Hematopoietic multipotent progenitor cell treated with erythropoietin and hydrocortisone succinate and interleukin-3 and kit ligand, for 6 days (in vitro differentiated cells): ENCODE measurements at regions not wholly inside any gene's neighbourhood (a gene's known extent, or its start where the extent isn't known, plus 50 kb on each side); places are given as distances from the start of the nearest gene placed in this dataset.
A peak's percentile ranks its signal among the peaks of the same experiment; 100 is the strongest.

ENCODE experiments used
- DNase-seq: peaks from one replicate; pipeline ENCODE4 v3.0.0-alpha.2; 2015

DNA sequence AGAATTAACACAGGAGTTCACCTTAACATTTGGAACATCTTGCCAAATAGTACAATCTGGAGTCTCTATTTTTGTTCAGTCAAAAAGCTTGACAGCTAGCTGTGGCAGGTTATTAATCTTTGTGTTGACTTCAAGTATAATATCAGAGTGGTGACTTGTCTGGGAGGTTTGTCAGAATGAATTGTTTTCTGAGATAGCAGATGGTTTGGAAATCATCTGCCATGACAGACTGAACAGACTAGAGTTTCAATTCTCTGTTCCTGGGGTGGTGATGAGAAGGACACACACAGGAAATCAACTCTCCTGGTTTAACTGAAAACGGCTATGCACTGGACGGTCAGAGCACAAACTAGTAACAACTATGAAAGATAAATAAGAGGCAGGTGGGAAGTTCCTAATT is 203.3 kb upstream of the EMCN start:
- no peak for DNase-seq

DNA sequence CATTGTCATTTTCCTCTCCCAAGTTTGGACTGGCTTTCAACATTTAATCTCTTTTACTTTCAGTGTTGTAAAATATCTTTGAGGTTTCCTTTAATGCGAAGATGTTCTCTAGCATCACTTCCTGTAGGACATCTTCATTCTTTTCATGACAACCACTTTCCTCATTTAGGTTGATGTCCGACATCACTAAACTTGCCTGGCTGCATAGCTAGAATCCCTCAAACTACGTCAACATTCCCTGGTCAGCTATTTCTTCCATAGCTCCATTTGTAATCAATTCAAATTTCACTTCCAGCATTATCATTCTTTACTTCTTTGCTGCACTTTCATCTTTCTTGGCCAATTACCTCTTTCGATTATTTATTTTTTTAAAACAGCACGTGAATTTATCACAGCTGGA is 198.6 kb upstream of the EMCN start:
- DNase-seq = no peak

DNA sequence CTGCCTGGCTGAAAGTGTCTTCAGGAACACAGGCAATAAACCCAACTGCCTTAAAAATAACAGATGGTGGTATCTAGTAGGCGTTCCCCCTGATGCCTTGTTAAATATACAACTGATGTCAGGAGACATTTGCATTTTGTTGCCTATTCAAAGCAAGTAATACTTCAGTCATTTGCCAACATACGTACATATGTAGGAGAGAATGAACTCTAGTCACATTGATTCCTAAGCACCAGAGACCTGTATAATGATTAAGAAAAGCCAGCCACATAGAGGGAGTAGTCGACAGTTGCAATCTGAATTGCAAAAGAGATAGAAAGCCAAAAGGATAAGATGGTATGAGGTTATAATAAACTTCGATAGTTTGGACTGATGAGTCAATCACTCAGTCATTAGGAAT is 191.0 kb upstream of the EMCN start:
- DNase-seq = no peak

DNA sequence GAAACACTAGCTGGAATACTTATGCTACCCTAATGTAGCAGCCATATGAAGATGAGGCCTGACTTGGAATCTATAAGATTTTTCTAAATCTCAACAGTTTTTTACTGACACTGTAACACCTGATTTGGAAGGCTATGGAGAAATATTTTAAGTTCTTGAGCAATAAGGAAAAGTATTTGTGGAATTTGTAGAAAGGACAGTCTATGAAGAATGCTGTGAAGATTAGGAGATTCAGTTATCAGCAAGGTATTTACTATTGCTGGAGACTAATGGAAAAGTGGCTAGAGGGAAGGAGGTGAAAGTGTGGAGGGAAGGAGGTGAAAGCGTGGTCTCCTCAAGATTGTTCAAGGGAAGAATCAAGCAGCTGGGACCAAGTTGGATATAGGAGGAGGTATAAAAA is 190.0 kb upstream of the EMCN start:
- DNase-seq = no peak

DNA sequence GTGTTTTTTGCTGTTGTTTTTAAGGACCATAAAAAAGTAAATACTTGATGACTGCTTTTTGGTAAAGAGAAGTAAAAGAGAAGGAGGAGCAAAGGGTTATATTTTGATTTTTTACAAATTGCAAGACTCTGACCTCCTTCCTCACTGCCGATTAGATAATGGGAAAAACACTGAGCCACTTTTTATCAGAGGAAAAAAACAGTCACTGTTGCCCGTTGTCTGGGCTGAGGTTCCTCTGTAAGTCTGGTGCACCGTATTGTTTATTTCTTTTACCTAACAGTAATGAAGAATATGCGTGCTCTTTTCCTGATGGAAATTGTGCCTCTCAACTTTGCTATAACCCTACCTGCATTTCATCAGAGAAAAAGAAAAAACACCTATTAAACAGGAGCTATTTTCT is 178.7 kb upstream of the EMCN start:
- no peak for DNase-seq

DNA sequence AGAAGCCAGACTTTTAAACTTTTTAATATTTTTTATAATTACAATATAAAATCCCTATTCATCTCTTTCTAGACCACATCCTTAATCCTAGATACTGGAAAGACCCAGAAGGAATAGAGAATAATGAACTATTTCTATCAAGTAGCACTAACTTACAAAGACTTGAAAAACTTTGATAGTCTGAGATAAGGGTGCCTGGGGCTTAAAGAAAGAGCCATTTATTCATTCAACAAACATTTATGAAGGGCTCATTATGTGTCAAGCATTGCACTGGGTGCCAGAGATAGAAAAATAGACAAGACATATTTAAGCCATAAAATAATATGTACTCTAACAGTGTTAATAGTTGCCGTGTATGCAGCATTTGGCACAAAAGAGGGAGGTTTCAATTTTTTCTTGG is 178.0 kb upstream of the EMCN start:
- no peak for DNase-seq

DNA sequence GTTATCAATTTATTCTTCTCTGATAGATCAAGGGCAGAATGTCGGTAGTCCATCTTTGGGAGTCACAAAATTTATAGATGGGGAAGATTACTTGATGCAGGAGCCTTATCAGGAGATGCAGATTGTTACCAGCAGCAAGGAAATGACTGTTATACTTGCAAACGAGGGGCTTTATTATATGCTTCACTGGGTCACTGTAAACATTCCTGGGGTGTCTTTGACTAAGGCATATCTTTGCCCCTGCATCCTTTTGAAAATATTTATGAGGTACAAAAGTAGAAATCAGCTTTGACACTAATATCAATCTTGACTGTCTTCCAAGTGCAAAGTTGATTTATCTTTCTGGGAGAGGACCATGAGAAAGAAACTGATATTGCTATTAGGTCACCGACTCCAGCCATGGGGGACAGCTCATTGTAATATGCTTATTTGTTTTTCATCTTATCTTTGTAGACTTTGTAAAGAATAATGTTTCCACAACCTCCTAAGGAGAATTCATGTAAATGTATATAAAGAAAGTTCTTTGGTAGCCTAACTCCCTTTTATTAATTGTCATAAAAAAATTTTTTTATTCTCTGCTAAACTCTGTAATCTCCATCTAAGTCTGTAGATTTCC is 177.3 kb upstream of the EMCN start:
- DNase-seq = no peak

DNA sequence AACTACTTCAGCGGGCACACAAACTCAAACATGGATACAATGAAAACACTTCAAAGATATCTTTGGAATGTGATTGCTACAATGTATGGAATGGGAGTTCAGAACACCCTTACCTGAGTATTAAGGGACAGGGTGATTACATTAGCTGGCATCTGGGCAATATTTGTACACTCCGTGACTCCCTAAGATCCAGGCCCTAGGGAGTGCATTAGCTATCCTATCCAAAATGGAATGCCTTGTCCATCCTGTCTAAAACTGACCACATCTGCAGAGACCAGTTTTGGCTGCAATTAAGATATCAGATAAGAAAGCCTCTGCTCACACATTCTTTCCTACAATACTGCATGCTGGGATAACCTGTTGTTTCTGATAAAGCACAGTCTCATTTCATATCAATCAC is 176.6 kb upstream of the EMCN start:
- DNase-seq = no peak

DNA sequence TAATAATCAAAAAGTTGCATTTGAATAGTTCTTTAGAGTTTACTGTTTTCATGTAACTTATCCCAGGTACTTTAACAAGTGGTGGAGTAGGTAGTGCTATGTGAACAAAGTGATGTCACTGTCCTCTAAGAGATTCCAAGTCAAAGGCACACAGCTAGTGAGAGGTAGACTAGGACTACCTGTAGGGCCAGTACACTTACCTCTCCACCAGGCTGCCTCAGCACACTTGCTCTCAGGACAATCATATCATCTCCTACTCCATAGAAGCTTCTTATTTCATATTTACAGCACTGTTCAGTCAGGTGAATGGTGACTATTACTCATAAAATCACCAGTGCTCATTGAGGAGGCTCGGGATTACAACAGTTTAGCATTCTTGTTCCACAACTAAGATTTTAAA is 173.0 kb upstream of the EMCN start:
- no peak for DNase-seq

DNA sequence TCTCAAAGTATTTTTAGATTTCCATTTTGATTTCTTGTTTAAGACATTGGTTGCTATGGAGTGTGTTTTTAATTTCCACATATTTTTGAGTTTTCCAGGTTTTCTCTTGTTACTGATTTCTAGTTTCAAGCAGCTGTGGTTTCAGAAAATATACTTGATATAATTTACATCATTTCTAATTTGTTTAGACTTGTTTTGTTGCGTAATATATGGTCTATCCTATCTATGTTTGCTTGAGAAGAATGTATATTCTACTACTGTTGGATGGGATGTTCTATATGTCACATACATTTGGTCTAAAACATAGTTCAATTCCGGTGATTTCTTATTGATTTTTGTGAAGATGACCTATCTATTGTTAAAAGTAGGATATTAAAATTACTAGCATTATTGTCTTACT is 170.5 kb upstream of the EMCN start:
- DNase-seq = no peak

DNA sequence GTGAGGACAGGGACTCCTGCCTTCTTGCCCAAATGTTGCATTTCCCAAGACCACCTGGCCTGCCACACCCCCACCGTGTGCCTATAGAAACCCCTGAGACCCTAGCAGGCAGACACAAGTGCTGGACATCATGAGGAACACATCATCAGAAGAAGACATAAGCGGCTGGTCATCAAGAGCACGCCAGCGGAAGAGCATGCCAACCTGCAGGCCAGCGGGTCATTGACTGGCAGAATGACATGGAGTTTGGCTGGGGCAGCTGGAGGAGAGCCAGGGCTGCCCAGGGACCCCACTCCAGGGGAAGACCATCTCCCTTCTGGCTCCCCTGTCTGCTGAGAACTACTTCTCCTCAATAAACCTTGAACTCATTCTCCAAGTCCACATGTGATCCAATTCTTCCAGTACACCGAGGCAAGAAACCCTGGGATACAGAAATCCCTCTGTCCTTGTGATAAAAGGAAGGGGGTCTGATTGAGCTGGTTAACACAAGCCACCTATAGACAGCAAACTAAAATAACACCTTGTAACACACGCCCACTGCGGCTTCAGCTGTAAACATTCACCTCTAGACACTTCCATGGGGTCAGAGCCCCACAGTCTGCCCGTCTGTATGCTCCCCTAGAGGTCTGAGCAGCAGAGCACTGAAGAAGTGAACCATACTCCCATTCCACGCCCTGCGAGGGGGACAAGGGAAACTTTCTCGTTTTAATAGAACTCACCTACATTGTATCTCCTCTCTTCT is 164.8 kb upstream of the EMCN start:
- no peak for DNase-seq

DNA sequence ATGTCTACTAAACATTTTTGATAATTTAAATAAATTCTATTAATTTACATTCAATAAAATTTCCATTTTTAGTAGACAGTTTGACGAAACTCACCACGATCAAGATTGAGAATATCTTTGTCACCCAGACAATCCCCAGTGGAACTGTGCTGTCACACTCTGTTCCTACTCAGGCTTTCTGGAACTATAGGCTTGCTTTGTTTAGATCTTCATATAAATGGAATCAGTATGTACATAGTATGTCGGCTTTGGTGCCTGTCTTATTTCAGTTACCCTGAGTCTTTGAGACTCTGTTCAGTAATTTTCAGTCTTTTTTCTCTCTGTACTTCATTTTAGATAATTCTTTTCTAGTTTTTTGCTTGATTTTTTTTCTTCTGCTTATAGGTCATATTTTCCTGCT is 163.5 kb upstream of the EMCN start:
- DNase-seq = peak; percentile 3

DNA sequence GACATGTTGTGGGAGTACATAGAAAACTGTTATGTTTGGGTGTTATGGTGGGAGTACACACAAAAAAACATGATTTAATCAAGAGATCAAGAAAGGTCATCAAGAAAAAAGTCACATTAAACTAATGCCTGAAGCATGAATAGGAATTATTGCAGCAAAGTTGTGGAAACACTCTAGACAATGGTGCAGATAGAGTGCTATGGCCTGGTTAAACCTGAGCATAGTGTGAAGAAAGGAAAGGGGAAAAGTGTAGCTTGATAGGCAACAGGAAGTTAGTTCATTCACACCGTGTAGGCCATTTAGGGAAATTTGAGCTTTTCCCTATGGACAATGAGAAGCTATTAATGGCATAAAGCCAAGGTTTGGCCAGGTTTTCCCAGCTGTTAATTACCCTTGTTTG is 162.1 kb upstream of the EMCN start:
- DNase-seq = no peak

DNA sequence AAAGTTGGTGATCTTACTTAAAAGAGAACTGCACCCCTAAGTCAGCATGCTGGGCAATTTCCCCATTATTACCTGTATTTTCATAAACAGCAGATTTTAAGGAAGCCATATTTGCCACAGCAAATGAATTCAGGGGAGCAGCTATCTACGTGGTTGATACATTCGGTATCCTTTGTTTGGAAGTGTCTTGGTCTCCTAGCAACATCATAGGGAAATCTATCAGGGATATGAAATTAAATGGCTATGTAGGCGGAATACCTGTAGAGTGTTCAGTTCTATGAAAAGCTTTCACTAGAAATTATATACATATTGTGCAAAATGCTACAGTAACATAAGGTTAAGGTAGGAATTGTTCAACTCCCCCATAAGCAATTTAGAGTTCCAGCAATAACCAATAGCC is 157.2 kb upstream of the EMCN start:
- DNase-seq = no peak

DNA sequence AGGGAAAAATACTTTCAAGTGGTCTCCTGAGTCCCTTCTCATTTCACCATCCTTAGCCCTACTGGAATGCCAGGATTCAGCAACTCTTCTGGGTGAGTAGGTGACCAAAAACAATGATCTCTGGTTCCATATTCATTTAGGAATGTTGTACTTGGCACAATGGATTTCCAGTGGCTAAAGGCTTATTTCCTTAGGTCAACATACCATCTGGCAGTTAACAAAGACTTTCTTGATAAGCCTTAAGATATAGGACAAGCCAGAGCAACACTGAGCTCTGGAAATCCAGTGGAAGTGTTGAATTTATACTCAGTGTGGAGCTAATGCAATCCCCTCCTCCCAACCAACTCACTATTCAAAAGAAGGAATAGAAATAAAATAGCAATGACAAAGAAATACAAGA is 139.4 kb upstream of the EMCN start:
- DNase-seq = no peak

DNA sequence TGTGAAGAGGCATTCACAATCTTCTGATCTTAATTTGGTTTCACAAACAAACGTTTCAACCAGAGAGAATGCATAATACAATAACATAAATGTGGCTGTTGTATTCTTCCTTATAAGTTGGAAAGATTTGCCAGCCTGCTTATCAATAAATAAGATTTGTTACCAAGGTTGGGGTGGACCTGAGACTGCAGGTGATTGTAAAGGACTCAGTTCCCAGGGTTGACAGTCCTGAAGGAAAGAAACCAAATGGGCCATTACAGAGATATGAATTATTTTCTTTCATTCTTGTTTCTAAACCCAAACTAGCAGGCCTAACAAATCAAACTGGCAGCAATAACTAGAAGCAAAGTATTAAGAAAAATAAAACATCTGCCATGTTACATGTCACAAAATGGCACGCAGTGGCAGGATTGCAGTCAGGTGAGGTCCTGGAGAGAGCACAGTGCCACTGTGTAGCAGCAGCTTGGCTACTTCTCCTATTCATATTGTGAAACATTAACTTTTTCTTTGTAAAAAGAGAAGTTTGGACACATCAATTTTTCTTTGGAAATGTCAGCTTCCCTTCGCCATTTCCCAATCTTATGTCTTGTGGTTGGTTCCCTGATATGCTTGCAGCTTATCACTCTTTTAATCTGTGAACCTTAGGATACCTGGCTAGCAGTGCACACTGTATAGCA is 133.8 kb upstream of the EMCN start:
- peak; percentile 11 for DNase-seq

DNA sequence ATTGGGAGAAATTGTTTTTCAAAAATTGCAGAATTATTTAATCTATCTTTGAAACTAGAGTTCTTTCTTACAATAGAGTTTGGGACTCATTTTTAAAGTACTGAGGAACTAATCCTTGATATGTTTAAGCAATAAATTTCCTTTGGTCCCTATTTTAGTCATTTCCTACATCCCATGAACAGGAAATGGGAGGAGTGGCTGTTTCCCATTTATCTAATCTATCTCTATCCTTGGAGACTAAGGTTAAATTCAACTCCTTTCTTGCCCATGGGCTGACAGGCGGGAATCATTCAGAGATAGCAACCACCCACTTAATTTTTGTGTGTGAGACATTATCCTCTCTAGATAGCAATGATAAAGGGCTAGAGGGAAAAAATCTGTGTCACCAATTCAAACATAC is 131.6 kb upstream of the EMCN start:
- DNase-seq = no peak

DNA sequence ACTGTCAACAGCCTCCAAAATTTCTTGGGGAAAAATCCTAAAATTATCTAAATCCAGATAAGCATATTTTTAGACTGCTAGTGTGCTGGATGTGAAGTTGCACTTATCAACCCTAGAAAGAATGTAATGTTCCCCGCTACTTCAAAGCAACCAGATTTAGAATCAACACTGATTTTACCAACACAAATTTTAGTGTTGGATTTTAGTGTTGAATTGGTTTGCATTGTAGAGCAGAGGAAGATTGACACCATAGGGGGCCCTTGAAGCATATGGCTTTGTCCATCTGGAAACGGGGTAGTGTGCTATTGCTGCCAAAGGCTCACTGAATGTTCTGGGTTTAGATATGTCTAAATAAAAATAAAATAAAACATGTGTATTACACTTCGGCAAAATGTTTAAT is 126.3 kb upstream of the EMCN start:
- DNase-seq = no peak

DNA sequence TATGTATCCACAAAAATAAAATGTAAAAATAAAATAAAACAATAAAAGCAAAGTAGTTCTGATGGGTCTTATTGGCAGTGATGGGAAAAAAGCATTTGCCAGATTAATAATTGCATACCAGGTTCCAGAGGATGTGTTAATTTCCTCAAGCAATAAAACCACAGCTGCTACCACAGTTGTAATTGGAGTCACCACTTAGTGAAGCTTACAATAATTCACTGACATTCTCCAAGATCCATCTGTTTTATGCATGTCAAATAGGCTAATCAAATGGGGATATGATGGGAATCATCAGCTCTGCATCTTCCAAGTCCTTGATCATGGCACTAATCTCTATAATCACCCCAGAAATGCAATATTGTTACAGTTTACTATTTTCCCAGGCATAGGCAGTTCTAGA is 123.5 kb upstream of the EMCN start:
- no peak for DNase-seq

DNA sequence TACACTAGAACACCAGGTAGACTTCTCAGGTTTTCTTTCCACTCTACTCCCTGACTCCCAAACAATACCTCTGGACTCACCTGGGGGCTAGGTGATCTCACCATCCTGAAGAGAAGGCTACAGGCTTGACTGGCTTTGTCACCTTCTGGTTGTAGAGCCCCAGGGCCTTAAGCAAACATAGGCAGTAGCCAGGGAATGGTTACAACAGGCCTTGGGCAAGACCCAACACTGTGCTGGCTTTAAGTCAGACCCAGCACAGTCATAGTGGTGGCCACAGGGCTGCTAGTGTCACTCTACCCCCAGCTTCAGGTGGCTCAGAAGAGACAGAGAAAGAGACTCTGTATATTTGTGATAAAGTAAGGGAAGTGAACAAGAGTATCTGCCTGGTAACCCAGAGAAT is 118.1 kb upstream of the EMCN start:
- no peak for DNase-seq

DNA sequence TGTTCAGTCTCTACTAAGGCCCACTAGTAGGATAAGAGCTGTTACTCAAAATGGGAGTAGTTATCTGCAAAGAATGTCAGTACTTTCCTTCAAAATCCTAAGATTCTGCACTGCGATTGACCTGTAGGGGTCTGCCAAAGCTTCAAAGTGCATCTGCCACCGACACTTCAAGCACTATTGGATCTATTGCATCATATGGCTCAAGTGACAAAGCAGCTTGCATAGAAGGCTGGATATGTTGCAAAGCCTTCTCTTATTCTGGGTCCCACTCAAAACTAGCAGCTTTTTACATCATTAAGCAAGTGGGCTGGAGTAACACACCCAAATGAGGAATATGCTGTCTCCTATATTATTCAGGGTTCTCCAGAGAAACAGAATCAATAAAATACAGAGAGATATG is 115.4 kb upstream of the EMCN start:
- DNase-seq = no peak

DNA sequence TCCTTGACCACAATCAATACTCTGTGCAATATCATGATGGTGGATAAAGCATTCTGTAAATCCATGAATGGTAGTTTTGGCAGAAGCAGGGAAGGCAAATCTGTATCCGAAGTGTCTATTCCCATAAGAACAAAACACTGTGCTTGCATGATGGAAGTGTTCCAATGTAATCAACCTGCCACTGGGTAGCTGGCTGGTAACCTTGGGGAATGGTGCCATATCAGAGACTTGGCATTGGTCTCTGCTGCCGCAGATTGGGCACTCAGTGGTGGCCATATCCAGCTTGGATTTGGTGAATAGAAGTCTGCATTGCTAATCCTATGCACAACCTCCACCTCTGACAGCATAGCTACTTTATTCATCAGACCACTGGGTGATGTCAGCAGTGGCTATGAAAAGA is 114.3 kb upstream of the EMCN start:
- DNase-seq = no peak

DNA sequence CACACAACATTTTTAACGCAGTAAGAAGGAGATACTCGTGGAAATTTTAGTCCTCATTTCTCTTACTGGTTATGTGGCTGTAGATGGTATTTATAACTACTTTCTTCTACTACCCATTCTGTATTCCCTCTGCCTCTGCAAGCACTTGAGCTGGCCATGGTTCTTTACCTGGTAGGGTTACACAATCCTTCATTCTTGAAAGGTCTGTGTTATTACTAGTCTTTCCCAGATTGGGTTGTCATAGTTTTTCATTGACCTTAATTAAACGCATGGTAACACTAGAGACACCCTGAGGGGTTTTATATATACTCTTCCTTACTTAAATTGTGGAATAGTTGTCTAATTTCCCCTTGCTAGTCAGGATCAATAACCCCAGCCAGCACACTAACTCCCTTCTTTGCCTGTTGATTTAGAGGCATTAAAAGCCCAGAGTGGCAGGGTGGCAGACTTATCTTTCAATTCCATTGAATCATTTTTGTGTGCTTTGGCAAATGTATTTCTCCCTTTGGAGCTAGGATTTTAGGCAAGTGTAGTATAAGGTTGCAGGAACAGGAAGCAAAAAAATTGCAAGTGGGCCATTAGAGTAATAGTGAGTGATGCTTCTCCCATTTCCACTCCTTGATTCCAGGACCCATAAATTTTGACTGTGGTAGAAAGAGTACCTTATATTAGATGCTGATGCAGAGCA is 113.6 kb upstream of the EMCN start:
- DNase-seq = no peak

DNA sequence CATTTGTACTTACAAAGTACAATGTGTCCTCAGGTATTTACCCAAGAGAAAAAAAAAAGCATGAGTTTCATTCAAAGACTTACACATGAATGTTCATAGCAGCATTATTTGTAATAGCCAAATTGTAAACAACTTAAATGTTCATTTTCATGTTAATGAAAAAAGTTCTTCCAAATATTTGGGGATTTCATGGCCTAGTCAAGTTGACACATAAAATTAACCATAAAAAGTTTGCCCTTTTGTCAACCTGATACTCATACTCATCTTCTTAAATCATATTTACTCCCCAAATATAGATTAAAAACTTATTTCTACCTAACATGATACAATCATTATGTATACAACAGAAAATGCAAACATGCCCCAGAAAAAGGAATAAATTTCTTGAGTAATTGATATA is 112.5 kb upstream of the EMCN start:
- DNase-seq = no peak
